K562 (cell line): ENCODE measurements at regions not wholly inside any gene's neighbourhood (a gene's known extent, or its start where the extent isn't known, plus 50 kb on each side); places are given as distances from the start of the nearest gene placed in this dataset.
A peak's percentile ranks its signal among the peaks of the same experiment; 100 is the strongest.

ENCODE experiments used
- ATAC-seq: fragments of 200-7000 bp; cut with Tn5 transposase; 3 replicates; pipeline ENCODE4 v1.9.1; 2020; ENCODE audit warnings: moderate library complexity
- BruUV-seq: library from RNA; stranded (reverse); fragments of 400-500 nt; replicated peaks from 2 replicates; lab custom pipeline; 2021; lab: Mats Ljungman, UMichigan
- CTCF ChIA-PET: fragments of 300-600 bp; formaldehyde crosslinking; extraction: SDS; loops from one replicate; lab custom pipeline; 2021; ENCODE audit warnings: low intra/inter-chr PET ratio; lab: Yijun Ruan, JAX
- POLR2A ChIA-PET: fragments of 300-600, 350-650 bp; sonication (Branson Sonifier 250); formaldehyde crosslinking; extraction: SDS; loops from one replicate; lab custom pipeline; 2021; ENCODE audit warnings: antibody characterized with exemption, inconsistent platforms; lab: Yijun Ruan, JAX
- DNase-seq, 4 experiments: peaks; one replicate each; pipeline versions ENCODE4 v3.0.0 to v3.0.0-alpha.2; 2011 to 2018; ENCODE audit warnings: low spot score in 3 of 4, mixed read lengths in 3 of 4; ENCODE audit errors: extremely low read depth in 1 of 4
- FAIRE-seq: peaks from 2 replicates; lab custom pipeline; 2011; peaks lifted over from hg19 to GRCh38; lab: Jason Lieb, UNC
- H2AFZ ChIP-seq: 2 replicates; pipeline ENCODE4 v1.6.0; 2011; ENCODE audit warnings: low read depth, low read length, control low read depth, inconsistent platforms
- H3K27ac ChIP-seq: fragments of 200-600 bp; 3 replicates; pipeline ENCODE4 v1.8.0; 2011; ENCODE audit warnings: low read depth, mild to moderate bottlenecking, control low read depth, inconsistent platforms, low read length, moderate library complexity, mixed read lengths; ENCODE audit errors: extremely low read depth
- H3K27me3 ChIP-seq, 2 experiments: fragments of 300-600 bp in 1 of 2; 2 replicates in 1 of 2; 3 replicates in 1 of 2; pipeline versions ENCODE4 v1.6.0 to v1.8.0; 2011; ENCODE audit warnings: inconsistent platforms in 2 of 2, low read length in 2 of 2, mild to moderate bottlenecking in 1 of 2, mixed read lengths in 1 of 2, moderate library complexity in 1 of 2; ENCODE audit not compliant: control insufficient read depth in 2 of 2, insufficient read depth in 2 of 2
- H3K36me3 ChIP-seq: fragments of 300-600 bp; 3 replicates; pipeline ENCODE4 v1.8.0; 2011; ENCODE audit warnings: mild to moderate bottlenecking, low read length, inconsistent platforms; ENCODE audit not compliant: control insufficient read depth, insufficient read depth
- H3K4me1 ChIP-seq, 2 experiments: fragments of 200-600 bp in 1 of 2; replicated peaks in 1 of 2; 2 replicates in 1 of 2; 3 replicates in 1 of 2; pipeline versions ENCODE4 v1.5.1 to v1.8.0; 2011; ENCODE audit warnings: inconsistent platforms in 2 of 2, low read length in 2 of 2, mild to moderate bottlenecking in 1 of 2, mixed read lengths in 1 of 2, moderate library complexity in 1 of 2; ENCODE audit not compliant: control insufficient read depth in 2 of 2, insufficient read depth in 2 of 2
- H3K4me2 ChIP-seq: 2 replicates; pipeline ENCODE4 v1.6.1; 2011; ENCODE audit warnings: low read length, control low read depth, inconsistent platforms, mixed read lengths; ENCODE audit not compliant: insufficient read depth
- H3K4me3 ChIP-seq: fragments of 200-600 bp; sonication (generic), shearing (Covaris generic); 2 replicates; pipeline ENCODE4 v1.5.1; 2016; ENCODE audit warnings: control low read depth, inconsistent platforms
- H3K79me2 ChIP-seq: fragments of 200-600 bp; 3 replicates; pipeline ENCODE4 v1.8.0; 2011; ENCODE audit warnings: low read length, inconsistent platforms; ENCODE audit not compliant: control insufficient read depth, insufficient read depth
- H3K9ac ChIP-seq, 2 experiments: 2 replicates each; pipeline versions ENCODE4 v1.6.0 to v1.6.1; 2011; ENCODE audit warnings: low read depth in 2 of 2, low read length in 2 of 2, control low read depth in 1 of 2, inconsistent platforms in 1 of 2, mild to moderate bottlenecking in 1 of 2, mixed read lengths in 1 of 2; ENCODE audit not compliant: insufficient read depth in 1 of 2
- H3K9me1 ChIP-seq: one replicate; pipeline ENCODE4 v1.6.0; 2011; ENCODE audit warnings: inconsistent platforms, mild to moderate bottlenecking, low read length, moderate library complexity; ENCODE audit not compliant: control insufficient read depth, insufficient read depth
- H3K9me3 ChIP-seq: replicated peaks from 2 replicates; pipeline ENCODE4 v1.5.1; 2011; ENCODE audit warnings: low read depth, low read length, inconsistent platforms; ENCODE audit not compliant: control insufficient read depth, insufficient read depth
- H4K20me1 ChIP-seq: replicated peaks from 2 replicates; pipeline ENCODE4 v1.6.1; 2011; ENCODE audit warnings: low read length, inconsistent platforms, mixed read lengths; ENCODE audit not compliant: control insufficient read depth, insufficient read depth
- E2F5 ChIP-seq: sonication (generic); formaldehyde crosslinking; IDR thresholded peaks from 2 replicates; pipeline ENCODE4 v1.8.0; 2022; ENCODE audit warnings: mild to moderate bottlenecking, missing genetic modification reagents
- ETV5 ChIP-seq: sonication (generic); formaldehyde crosslinking; IDR thresholded peaks from 2 replicates; pipeline ENCODE4 v1.4.0; 2020; ENCODE audit warnings: low read depth, mild to moderate bottlenecking, missing genetic modification reagents
- GTF2E2 ChIP-seq: fragments of 200-800 bp; sonication (Bioruptor generic); IDR thresholded peaks from 2 replicates; pipeline ENCODE4 v1.6.1; 2016; ENCODE audit warnings: missing genetic modification characterization, missing compliant biosample characterization
- HMBOX1 ChIP-seq: sonication (generic); IDR thresholded peaks from 2 replicates; pipeline ENCODE4 v1.6.1; 2016
- JUND ChIP-seq, 2 experiments: IDR thresholded peaks; 2 replicates in 1 of 2; 3 replicates in 1 of 2; pipeline ENCODE4 v1.6.1; 2011; ENCODE audit warnings: borderline replicate concordance in 2 of 2, low read depth in 2 of 2, low read length in 2 of 2, improper control_type of control experiment in 1 of 2, missing biosample characterization in 1 of 2, missing genetic modification characterization in 1 of 2, missing genetic modification reagents in 1 of 2
- KAT8 ChIP-seq: fragments of 450-650 bp; IDR thresholded peaks from 2 replicates; pipeline ENCODE4 v1.6.1; 2016; ENCODE audit warnings: low read depth, mild to moderate bottlenecking
- MCM3 ChIP-seq: fragments of 450-650 bp; IDR thresholded peaks from 2 replicates; pipeline ENCODE4 v1.6.1; 2016
- TCF15 ChIP-seq: fragments of 250-450 bp; sonication (Bioruptor Pico); IDR thresholded peaks from 2 replicates; pipeline ENCODE4 v1.8.0; 2022; ENCODE audit warnings: moderate library complexity, mild to moderate bottlenecking, inconsistent platforms
- ZNF740 ChIP-seq, 3 experiments: fragments of 200-800 bp in 1 of 3; sonication (Bioruptor generic) in 1 of 3; sonication (generic) in 1 of 3; formaldehyde crosslinking in 1 of 3; IDR thresholded peaks; 2 replicates each; pipeline versions ENCODE4 v1.6.1 to v1.8.0; 2016 to 2022; ENCODE audit warnings: mild to moderate bottlenecking in 2 of 3, missing compliant biosample characterization in 2 of 3, missing genetic modification characterization in 2 of 3, missing genetic modification reagents in 1 of 3
- WGBS: fragments of 100-300 bp; shearing (Covaris generic); methylation state at CpG from one replicate; pipeline ENCODE4 v1.1.6; 2016; ENCODE audit warnings: low coverage, mixed read lengths; ENCODE audit not compliant: insufficient coverage; ENCODE audit errors: missing lambda C conversion rate; 5-methylcytosine and 5-hydroxymethylcytosine counted together
- in situ Hi-C: fragments of 300-500 bp; cut with MboI; formaldehyde crosslinking; loops from 4 replicates; pipeline ENCODE4 v1.15.0; 2018; ENCODE audit warnings: inconsistent platforms, mixed read lengths
- intact Hi-C: fragments of 100-400 bp; cut with micrococcal nuclease; formaldehyde crosslinking; loops from 2 replicates; pipeline ENCODE4 v1.14.2; 2022

GRCh38 chr7:47693216-47693615, 111.3 kb upstream of the TNS3 start:
- ATAC-seq (no peak; the same call in 2 of the 3 replicates), DNase-seq (no peak), FAIRE-seq (no peak)
- H2AFZ ChIP-seq: no peak overlapping the region
- no peaks in the 10 kb centered on the region for H4K20me1 ChIP-seq
- ChIA-PET POLR2A (no interaction called here), CTCF (no interaction called here)
- BruUV-seq: no TSS peak
- H3K9me1 ChIP-seq: no peaks in the 10 kb centered on the region
- no peak for TF ChIP-seq JUND (IDR thresholded peaks at IDR 0.05; ENCODE audit: borderline replicate concordance, low read depth, low read length)
- TF ChIP-seq JUND (tag; IDR thresholded peaks at IDR 0.05; ENCODE audit: borderline replicate concordance, low read depth, low read length): no peak
- no peak for TF ChIP-seq TCF15
- TF ChIP-seq HMBOX1: 0 out of 2 replicates have a peak, but pooled peaks have one; percentile 40
- no peak for TF ChIP-seq MCM3
- H3K4me3 ChIP-seq: no peak overlapping the region
- no peaks in the 10 kb centered on the region for H3K79me2 ChIP-seq
- no peak overlapping the region for H3K4me2 ChIP-seq
- H3K9ac ChIP-seq: no peak overlapping the region
- H3K9me3 ChIP-seq: no peaks in the 10 kb centered on the region
- no peak overlapping the region for H3K27ac ChIP-seq
- in situ Hi-C loops: no loop called here
- H3K27me3 ChIP-seq: peaks cover 0 to 4% of the 10 kb centered on the region in 2 experiments; a peak in 3 of 5 replicates
- no peaks in the 10 kb centered on the region for H3K36me3 ChIP-seq
- intact Hi-C loops: no loop called here
- WGBS: 28% methylated on average over 4 of the region's 4 CpGs
- no peaks in the 10 kb centered on the region for H3K4me1 ChIP-seq

- no peak for FAIRE-seq
- Histone ChIP-seq H3K9me3 (no peaks in the 10 kb centered on the region), H3K79me2 (no peaks in the 10 kb centered on the region), H3K4me2 (no peak overlapping the region), H2AFZ (no peak overlapping the region), H3K27me3 (peaks cover 0 to 4% of the 10 kb centered on the region in 2 experiments; a peak in 3 of 5 replicates), H3K4me3 (no peak overlapping the region), H3K27ac (no peak overlapping the region), H4K20me1 (no peaks in the 10 kb centered on the region), H3K9me1 (no peaks in the 10 kb centered on the region), H3K4me1 (no peaks in the 10 kb centered on the region; a peak in 1 of 5 replicates), H3K9ac (no peak overlapping the region), H3K36me3 (no peaks in the 10 kb centered on the region)
- ChIA-PET POLR2A (no interaction called here), CTCF (no interaction called here)
- intact Hi-C loops: no loop called here
- in situ Hi-C loops: no loop called here
- TF ChIP-seq E2F5 (no peak), GTF2E2 (tag) (no peak), ZNF740 (CRISPR knock-in tag; IDR thresholded peaks at IDR 0.05) (no peak), ZNF740 (tag; IDR thresholded peaks at IDR 0.05) (no peak), KAT8 (no peak), HMBOX1 (no peak), ETV5 (CRISPR knock-in tag) (no peak)
- BruUV-seq: no TSS peak
- ATAC-seq: no peak
- no peak for DNase-seq
Observed at GRCh38 chr7:47691988-47692387, 110.1 kb upstream of the TNS3 start.
